Prostate gland (tissue), 2 donors: ENCODE measurements at regions not wholly inside any gene's neighbourhood (a gene's known extent, or its start where the extent isn't known, plus 50 kb on each side); places are given as distances from the start of the nearest gene placed in this dataset.

ENCODE experiments used
- CTCF ChIP-seq, 4 experiments: fragments of 200-600 bp in 2 of 4; fragments of 450-650 bp in 2 of 4; sonication (generic) in 2 of 4; IDR thresholded peaks; 1 replicate in 3 of 4; 2 replicates in 1 of 4; pipeline ENCODE4 v1.5.1; 2016 to 2019; ENCODE audit warnings: antibody characterized with exemption in 4 of 4, mild to moderate bottlenecking in 2 of 4, moderate library complexity in 2 of 4
- POLR2A ChIP-seq: fragments of 450-650 bp; IDR thresholded peaks from one replicate; pipeline ENCODE4 v1.6.1; 2016; ENCODE audit warnings: antibody characterized with exemption, mild to moderate bottlenecking

GRCh38 chr6:105688573-105688972, 285.7 kb upstream of the PREP start:
- TF ChIP-seq CTCF (IDR thresholded peaks at IDR 0.05) (no peak), POLR2A (no peak)
